Kasumi-1 (cell line): ENCODE measurements at regions not wholly inside any gene's neighbourhood (a gene's known extent, or its start where the extent isn't known, plus 50 kb on each side); places are given as distances from the start of the nearest gene placed in this dataset.
"Not testable (repeated sequence)": the region's sequence is repeated elsewhere in the genome, so short reads cannot be mapped to it uniquely, and the experiment has no call there.

ENCODE experiments used
- DNase-seq, 2 experiments: peaks; one replicate each; lab custom pipeline; 2025; lab: John Stamatoyannopoulos, UW

DNA sequence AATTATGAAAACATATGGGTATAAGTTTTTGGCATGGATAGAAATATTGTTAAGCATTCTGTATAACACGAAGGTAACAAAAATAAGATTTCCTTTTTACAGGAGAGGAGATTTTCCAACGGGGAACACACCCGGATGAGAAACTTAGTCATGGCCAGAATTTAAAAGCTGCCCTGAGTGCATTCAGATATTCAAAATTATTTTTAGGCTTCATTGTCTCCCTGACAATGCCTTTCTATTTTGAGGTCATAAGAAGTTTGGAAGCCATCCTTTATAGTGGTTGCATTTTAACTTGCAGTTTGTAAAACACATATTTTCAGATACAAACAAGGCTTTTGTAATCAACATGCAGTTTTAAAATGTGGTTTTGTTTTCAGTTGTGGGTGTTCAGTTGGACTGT lies 357.5 kb upstream of the FAM47C start:
- DNase-seq = no peak

DNA sequence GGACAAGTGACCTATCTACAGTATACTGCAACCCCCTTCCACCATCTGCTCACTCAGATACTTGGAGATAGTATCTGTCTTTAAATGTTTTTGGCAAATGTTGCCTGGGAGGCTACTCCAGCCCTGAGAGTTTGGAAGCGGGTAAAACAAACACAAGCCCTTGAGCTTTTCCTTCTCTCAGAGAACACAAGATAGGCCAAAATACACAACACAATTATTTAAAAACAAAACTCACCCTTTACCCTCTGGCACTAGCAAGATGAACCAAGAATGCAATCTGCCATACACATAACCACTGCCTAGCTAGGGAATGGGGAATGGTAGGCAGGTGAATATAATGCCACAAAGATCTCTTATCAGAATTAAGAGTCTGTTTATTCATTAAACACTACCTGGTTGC lies 324.7 kb upstream of the FAM47C start:
- no peak for DNase-seq

DNA sequence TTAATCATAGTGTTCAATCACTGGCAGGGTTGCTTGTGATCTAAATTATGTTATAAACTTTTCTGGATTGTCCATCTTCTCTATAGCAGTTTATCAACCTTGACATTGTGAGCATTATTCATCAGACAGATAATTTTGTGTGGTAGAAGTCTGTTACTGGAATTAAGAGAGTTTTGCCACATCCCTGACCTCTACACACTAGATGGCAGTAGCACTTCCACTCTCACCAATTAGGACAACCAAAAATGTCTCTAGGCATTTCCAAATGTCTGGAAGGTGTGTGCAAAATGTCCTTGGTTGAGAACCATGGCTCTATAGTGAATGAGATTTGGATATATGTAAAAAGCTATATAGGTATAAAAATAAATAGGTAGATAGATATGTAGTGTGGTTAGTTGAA lies 324.1 kb upstream of the FAM47C start:
- peak; percentile 20 to 35 for DNase-seq

DNA sequence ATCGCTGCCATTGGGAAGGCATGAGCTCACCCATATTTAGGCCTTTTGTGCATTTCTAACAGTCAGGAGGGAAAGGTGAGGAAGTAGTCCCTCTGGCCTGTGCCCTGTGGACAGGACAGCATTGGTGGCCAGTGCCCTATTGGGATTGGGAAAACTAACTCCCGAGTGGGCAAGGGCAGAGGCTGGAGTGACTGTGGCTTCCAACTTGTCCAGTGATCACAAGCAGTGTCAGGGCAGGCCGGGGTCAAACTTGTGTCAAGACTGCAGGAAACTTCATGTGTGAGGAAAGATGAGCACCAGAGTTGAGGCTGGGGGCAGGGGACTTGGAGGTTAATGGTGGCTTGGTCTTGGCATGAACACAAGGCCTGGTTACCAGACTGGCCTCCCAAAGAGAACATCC lies 286.2 kb upstream of the FAM47C start:
- DNase-seq = no peak

DNA sequence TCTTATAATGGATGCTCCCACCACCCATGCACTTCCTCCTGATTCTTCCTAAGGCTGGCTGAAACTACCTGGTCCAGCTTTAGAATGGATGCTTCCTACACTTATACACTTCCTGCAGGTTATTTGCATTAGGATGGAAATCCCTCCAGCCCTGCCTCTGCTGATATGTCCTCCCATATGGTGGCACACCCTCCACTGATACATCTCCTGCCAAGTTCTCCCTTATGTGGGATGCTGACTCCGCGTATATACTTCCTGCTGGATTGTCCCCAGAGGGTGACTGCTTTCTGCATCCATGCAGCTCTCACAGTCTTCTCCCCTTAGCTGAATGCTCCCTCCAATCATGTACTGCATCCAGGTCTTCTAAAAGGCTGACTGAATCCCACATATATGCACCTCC lies 254.6 kb upstream of the FAM47C start:
- DNase-seq = no peak

DNA sequence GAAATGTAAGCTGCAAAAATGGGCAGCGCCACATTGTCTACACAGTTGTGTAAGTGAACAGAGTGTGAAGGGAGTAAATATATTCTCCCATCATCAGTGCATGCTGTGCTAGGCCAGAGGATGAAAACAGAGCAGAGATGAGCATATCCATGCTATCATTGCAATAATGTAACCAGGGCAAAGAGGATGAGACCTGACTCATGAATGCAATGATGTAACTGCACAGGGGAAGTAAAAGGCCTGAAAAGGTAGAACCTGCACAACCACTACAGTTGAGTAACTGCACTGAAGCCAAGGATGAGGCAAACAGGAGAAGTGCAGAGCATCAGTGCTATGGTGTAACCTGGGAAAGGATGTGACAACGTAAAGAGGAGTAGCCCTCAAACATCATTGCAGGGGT lies 220.4 kb upstream of the FAM47C start:
- DNase-seq = no peak

DNA sequence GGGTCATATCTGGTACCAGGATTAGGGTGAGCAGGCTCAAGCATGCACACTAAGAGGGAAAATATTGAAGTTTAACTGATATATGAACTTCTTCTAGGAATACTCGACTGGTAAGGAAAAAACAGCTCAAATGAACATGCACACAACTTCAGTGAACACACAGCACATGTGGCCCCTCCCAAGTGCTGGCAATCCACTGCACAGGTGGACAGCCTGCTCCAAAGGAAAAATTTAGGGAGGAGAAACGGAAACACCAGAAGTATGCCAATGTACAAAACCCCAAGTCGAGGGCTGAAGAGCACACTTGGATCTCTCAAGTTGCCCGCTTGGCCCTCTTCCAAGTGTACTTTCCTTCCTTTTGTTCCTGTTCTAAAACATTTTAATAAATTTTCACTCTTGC lies 205.0 kb upstream of the FAM47C start:
- DNase-seq = no peak

DNA sequence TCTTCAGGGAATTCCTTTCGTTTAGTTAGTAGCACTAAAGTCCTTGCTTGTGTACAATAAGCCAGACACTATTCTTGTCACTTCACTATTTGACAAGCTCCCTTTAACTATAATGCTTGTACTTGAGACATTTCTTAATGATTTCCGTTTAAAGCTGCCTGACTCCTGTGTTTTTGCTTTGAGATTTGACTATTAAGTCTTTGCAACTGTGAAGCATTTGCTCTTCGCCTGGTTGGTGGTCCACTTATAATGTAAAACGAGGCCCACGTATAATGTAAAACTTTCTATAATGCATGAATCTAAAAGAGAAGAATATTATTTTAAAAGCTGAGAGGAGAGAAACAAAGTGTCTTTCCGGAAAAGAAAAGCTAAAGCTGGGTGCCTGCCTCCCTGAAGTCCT lies 204.1 kb upstream of the FAM47C start:
- no peak for DNase-seq

DNA sequence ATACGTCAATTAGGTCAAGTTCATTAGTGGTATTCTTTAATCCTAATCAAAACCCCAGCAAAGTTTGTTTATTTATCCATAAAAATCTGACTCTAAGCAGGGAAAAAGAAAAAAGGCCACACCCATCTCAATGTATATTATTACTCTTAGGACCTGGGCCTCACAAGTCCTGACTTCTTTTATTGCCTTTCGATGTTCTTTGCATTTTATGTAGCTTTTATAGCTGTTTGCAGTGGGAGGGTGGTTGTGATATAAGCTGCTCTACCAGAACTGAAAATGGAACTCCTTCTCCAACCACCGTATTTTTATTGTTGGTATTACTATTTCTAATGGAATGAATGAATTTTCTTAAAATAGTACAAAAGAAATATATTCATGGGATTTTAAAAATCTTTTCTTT lies 163.3 kb upstream of the FAM47C start:
- no peak for DNase-seq

DNA sequence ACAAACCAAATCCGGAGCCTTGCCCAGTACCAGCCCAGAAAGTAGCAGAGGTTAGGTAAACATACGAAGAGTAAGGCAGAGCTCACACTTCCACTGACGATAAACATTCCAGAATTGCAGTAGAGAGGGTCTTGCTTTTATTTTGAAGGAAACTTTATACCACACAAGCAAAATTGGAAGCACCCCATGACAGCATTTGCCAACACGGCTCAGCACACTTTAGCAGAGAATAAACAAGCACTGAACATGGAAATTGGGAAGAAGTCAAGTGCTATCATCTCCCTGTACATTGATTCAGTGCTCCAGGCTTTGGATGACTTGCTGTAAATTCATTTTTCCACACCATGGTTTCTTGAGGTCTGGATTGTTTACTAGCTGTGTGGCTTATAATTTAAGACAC lies 160.7 kb upstream of the FAM47C start:
- no peak for DNase-seq

DNA sequence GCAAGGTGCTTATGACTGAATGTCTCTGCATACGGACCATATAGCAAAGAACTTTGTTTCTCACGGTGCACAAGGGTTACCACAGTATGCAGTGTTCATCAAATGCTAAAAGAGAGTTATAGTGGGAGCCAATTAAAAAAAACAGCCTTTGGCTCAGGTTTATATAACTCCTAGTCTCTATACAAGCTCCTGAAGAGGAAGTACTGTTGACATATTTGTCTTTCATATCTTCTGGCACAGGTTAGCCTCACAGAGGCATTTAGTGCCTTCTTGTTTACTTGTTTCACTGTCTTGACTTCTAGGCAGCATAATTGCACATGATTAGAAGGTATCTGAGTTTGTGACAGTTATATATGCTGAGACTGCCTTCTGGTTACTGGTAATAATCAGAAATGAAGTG lies 158.8 kb upstream of the FAM47C start:
- DNase-seq = no peak

DNA sequence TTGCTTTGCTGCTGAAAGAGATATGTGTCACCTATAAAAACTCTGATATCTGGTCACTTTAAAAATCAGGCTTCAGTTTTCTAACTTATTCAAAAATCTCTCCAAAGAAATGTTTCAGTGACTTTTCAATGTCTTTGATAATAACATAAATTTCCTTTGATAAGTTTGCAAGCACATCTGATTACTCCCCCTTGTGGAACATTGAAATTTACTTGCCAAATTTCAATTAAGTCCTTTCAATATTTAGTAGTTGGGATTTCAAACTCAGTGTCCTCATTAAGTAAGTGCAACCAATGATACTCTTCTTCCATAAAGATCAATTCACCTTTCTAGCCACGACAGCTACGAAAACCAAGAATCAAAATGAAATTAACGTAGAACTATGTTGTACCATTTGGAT lies 151.3 kb upstream of the FAM47C start:
- DNase-seq = peak; percentile 12 to 27

DNA sequence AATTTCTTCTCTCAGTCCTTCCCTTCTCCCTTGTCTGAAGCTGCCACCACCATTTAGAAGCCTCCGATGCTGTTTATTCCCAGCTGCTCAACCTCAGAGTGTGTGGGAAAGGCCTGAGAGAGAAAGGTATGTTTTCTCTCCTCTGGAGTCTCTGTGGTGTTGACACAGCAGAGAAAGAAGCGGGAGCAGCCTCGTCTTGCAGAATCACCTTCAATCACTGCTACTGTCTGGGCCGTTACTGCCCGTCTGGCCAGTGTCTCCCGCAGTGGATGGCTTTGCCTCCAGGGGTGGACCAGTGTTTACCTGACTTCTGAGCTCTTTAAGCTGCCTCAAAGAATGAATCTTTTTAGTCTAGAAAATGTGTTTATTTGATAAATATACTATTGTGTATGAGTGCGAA lies 148.9 kb upstream of the FAM47C start:
- no peak for DNase-seq

DNA sequence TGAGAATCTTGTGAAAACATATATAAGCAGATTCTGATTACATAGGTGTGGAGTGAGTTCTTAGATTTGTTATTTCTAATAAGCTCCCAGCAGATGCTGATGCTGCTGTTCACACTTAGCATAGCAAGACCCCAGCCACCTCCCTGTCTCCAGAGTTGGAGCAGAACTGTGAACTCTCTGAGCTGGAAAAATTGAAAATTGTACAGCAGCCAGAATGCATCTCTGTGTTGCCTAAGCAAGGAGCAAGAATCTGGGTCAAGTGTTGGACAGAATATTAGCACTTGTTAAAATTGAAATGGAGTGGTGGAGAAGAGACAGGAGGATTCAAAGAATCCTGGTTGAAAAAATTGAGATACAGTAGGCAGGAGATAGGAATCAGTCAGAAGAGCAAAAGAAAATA lies 146.6 kb upstream of the FAM47C start:
- no peak for DNase-seq

DNA sequence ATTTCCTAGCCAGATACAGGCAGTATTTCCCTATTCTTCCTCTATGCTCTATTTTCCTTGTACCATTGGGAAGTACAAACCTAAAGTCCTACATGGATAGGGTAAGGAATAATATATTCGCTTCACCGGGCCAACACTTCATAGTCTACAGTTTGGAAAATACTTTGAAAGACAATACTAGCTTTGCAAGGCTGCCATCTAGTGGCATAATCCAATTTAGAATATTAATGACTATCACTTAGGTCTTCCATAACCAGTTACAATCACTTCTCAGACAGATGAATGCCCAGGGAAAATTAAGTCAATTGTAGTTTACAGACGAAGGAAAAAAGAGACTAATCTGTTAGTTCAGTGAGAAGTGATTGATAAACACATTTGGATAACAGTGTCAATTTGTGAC lies 141.0 kb upstream of the FAM47C start:
- peak; percentile 41 to 42 for DNase-seq

DNA sequence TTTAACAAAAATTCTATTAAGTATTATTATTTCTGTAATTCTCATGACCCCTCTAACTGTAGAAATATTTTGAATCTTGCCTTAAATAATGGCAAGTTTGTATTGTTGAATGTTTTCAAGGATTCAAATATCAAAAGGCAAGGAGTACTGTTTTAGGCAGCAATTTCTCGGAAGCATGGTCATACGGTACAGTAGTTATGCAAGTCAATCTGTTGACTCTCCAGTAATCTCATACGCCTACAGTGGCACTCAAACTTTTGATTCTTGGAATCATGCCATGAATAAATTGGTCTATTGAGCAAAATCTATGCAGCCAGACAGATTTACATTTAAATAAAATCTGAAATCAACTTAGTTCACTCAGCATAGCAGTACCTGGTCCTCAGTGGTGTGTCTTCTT lies 139.6 kb upstream of the FAM47C start:
- DNase-seq = no peak

DNA sequence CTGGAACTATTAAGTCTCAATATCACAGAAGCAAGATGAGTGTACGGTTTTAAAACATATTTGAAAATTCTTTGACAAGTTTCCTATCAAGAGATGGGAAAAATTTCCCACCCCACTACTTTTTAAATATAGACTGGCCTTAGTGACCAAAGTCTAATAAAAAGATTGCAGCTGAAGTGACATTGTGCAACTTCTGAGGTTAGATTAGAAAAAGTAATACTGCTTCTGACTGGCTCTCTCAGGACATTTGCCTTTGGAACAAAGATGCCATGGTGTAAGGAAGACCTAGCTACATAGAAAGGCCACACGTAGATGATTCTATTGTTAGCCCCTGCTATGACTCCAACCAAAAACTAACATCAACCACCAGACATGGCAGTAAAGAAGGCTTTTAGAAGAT lies 138.7 kb upstream of the FAM47C start:
- no peak for DNase-seq

DNA sequence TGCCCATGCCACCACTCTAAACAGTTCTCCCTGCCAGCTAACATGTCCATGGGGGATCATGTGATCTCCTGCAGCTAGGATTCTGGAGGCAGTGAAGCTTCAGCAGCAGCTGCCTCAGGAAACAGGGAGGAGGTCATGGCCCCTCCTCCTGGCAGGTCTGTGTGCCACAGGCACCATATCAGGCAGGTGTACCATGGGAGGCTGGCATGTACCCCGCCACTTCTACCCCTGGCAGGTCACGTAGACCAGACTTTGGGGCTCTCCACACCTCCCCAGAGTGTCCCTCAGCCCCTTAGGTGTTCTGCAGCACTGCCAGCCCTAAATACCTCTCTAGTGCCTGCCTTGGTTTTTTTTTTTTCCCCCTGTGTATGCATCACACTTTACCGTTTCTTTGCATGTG lies 110.5 kb upstream of the FAM47C start:
- DNase-seq = no peak

DNA sequence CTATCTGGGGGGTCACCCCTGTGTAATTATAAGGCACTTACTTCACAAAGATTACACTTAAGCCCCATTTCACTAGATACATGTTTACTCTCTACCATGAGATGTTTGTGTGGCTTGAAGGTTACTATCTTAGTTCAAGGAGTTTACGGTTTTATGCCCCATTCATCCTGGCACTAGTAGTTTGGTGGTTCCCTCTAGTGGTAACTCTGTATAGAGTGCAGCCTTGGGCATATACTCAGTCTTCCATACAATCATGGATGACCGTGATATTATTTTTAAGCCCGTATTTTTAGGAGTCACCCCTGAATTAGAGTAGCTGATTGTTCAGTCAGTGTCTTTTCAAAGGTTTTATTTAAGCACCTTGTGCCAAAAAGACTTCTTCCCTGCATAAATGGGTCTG lies 109.9 kb upstream of the FAM47C start:
- DNase-seq = peak; percentile 29 to 36

DNA sequence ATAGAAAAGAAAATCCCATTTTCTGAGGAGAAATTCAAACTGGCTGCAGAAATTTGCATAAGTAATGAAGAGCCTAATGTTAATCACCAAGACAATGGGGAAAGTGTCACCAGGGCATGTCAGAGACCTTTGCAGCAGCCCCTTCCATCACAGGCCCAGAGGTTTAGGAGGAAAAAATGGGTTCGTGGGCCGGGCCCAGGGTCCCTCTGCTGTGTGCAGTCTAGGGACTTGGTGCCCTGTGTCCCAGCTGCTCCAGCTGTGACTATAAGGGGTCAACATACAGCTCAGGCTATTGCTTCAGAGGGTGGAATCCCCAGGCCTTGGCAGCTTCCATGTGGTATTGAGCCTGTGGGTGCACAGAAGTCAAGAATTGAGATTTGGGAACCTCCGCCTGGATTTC lies 103.6 kb upstream of the FAM47C start:
- DNase-seq = not testable (repeated sequence)

DNA sequence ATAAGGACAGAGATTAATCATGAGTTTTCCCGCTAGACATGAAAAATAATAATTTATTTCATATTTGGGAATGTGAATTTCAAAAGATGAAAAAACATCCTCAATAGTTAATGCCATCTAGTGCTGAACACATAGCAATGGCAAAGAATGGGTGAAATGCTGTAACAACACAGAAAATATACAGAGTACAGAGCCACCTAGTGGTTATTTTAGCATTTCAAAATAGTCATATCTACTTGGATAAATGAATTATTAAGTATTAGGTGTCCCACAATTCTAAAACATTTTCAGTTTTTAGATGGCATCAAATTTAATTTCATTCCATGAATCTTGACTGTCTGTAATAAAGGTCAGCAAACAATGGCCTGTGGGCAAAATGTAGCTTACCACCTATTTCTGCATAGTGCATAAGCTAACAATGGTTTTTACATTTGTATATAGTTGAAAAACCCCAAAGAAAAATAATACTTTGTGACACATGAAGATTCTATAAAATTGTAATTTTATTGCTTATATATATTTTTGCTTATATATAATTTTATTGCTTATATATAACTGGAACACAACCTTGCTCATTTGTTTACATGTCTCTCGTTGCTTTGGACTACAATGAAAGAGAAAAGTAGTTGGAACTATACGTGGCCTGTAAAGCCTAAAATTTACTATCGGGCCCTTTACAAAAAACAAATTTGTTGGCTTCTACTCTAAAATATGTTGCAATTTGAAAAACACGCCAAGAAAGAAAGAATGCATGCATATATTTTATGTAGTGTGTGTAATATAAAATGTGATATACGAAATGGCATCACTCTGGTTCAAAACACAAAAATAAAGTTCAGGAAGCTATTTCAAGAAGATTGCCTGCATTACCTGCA lies 99.1 kb upstream of the FAM47C start:
- DNase-seq = peak; percentile 25 to 58

DNA sequence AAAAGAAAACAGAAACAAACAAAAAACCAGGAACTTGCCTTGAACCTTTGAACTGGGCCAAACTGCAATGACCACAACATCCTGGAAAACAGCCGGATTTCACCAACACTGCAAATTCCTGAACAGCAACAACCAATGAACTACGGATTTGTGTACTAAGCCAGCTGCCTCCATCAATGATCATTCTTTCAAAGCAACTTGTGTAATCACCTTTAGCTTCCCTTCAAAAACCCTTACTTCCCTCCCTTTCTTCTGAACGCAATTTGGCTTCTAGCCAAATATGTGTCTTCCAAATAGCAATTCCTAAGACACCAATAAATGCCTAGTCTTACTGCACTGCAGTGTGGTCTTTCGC lies 98.5 kb upstream of the FAM47C start:
- DNase-seq = no peak

DNA sequence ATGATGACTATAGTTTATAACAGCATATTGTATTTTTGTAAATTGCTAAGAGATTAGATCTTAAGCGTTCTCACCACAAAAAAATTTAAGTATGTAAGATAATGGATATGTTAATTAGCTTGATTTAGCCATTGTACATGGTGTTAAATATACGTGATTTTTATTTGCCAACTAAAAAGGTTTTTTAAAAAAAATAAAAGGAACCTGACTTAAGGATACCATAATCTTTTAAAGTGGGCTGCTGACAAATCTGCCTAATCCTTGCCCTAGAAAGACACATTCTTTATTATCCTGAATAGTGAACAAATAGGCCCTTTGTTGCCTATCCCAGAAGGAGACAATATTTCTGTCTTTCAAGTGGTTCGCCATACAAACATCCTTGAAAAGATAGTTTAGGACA lies 94.6 kb upstream of the FAM47C start:
- DNase-seq = no peak

DNA sequence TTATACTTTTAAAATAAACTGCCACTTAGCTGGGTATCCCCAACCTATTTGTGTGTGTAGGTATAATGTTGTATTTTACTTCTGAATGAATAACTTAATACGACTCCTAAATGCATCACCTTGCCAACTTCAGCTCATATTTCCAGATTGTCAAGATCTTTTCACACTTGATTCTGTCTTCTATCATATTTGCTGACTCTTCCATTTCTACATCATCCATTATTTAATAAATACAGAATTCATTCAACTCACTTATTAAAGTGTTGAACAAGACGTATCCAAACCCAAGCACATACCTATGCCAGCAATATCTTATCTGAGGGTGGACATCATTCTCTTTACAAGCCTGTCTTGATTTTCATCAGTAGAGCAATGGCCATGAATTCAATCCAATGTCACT lies 91.2 kb upstream of the FAM47C start:
- no peak for DNase-seq
